HG02642 (cell line): ENCODE measurements at regions not wholly inside any gene's neighbourhood (a gene's known extent, or its start where the extent isn't known, plus 50 kb on each side); places are given as distances from the start of the nearest gene placed in this dataset.

Experiments
- ATAC-seq: cut with Tn5 transposase; IDR thresholded peaks from one replicate; pipeline ENCODE4 v1.9.1; 2021; ENCODE audit warnings: mild to moderate bottlenecking; ENCODE audit not compliant: unreplicated experiment, poor library complexity

- ATAC-seq: no peak
Measured at GRCh38 chr4:177033135-177033534, 240.4 kb upstream of the VEGFC start.

- no peak for ATAC-seq
Measured at GRCh38 chr4:177033632-177034031, 240.9 kb upstream of the VEGFC start.

GRCh38 chr4:177041356-177041755 lies 248.6 kb upstream of the VEGFC start:
- ATAC-seq: no peak

GRCh38 chr4:177047070-177047850 lies 254.5 kb upstream of the VEGFC start:
- ATAC-seq: peak; percentile 90

- no peak for ATAC-seq
Measured at GRCh38 chr4:177047851-177048174, 255.1 kb upstream of the VEGFC start.

GRCh38 chr4:177051473-177052060 lies 258.1 kb upstream of the NEIL3 start:
- peak; percentile 86 for ATAC-seq

- ATAC-seq: no peak
Measured at GRCh38 chr4:177052211-177052934, 257.3 kb upstream of the NEIL3 start.

- no peak for ATAC-seq
Measured at GRCh38 chr4:177057186-177057585, 252.5 kb upstream of the NEIL3 start.

GRCh38 chr4:177064116-177064515 lies 245.6 kb upstream of the NEIL3 start:
- ATAC-seq: no peak

GRCh38 chr4:177064729-177065394 lies 244.8 kb upstream of the NEIL3 start:
- ATAC-seq: no peak

- ATAC-seq: no peak
Measured at GRCh38 chr4:177066746-177067145, 242.9 kb upstream of the NEIL3 start.

- ATAC-seq: no peak
Measured at GRCh38 chr4:177070533-177071058, 239.1 kb upstream of the NEIL3 start.

GRCh38 chr4:177077095-177077971 lies 232.3 kb upstream of the NEIL3 start:
- no peak for ATAC-seq

- no peak for ATAC-seq
Measured at GRCh38 chr4:177079327-177079726, 230.3 kb upstream of the NEIL3 start.

- no peak for ATAC-seq
Measured at GRCh38 chr4:177080388-177080787, 229.3 kb upstream of the NEIL3 start.

GRCh38 chr4:177087060-177087459 lies 222.6 kb upstream of the NEIL3 start:
- no peak for ATAC-seq

- no peak for ATAC-seq
Measured at GRCh38 chr4:177087499-177087898, 222.2 kb upstream of the NEIL3 start.

- no peak for ATAC-seq
Measured at GRCh38 chr4:177091515-177091914, 218.2 kb upstream of the NEIL3 start.

GRCh38 chr4:177092807-177093206 lies 216.9 kb upstream of the NEIL3 start:
- no peak for ATAC-seq

GRCh38 chr4:177093964-177094363 lies 215.7 kb upstream of the NEIL3 start:
- no peak for ATAC-seq
